Activated CD8-positive, alpha-beta memory T cell treated with anti-CD3 and anti-CD28 coated beads for 36 hours (primary cell): ENCODE measurements at regions not wholly inside any gene's neighbourhood (a gene's known extent, or its start where the extent isn't known, plus 50 kb on each side); places are given as distances from the start of the nearest gene placed in this dataset.

Experiments
- CTCF ChIA-PET: fragments of 350-600 bp; sonication (Branson Sonifier 250); formaldehyde crosslinking; loops from one replicate; lab custom pipeline; 2021; ENCODE audit warnings: antibody characterized with exemption; lab: Charles Lee
- POLR2A ChIA-PET: fragments of 350-600 bp; sonication (Branson Sonifier 250); formaldehyde crosslinking; loops from one replicate; lab custom pipeline; 2021; ENCODE audit warnings: antibody characterized with exemption; lab: Charles Lee

GRCh38 chr2:181376999-181377398 is 80.2 kb upstream of the ITGA4 start:
- ChIA-PET POLR2A (no interaction called here), CTCF (no interaction called here)

- CTCF ChIA-PET, result no interaction called here
- POLR2A ChIA-PET, result no interaction called here
These were observed 78.7 kb upstream of the ITGA4 start for GRCh38 chr2:181378491-181378890.

- ChIA-PET CTCF (no interaction called here), POLR2A (no interaction called here)
These were observed 76.6 kb upstream of the ITGA4 start for GRCh38 chr2:181380581-181380980.

DNA sequence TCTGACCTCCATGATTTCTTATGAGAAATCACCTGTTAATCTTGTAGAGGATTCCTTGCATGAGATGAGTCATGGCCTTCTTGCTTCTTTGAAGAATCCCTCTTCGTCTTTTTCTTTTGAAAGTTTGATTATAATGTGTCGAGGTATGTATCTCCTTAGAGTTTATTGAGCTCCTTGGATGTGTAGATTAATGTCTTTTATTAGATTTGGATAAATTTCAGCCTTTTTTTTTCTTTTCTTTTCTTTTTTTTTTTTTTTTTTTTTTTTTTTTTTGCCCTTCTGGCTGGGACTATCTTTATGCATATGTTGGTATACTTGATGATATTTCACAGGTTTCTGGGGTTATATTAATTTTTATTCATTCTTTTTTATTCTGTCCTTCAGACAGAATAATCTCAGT is 72.3 kb upstream of the ITGA4 start:
- ChIA-PET POLR2A (no interaction called here), CTCF (no interaction called here)

- CTCF ChIA-PET, result no interaction called here
- POLR2A ChIA-PET, result no interaction called here
These were observed 67.7 kb upstream of the ITGA4 start for GRCh38 chr2:181389524-181389923.

- CTCF ChIA-PET, result interaction anchor here (0.7 to 1.0 kb wide), 2 partner anchors 113 to 415 kb away, joined by 3 to 6 read pairs; no protein-coding TSS in a partner anchor
These were observed 63.7 kb upstream of the ITGA4 start for GRCh38 chr2:181393472-181393871.

GRCh38 chr2:181394741-181395437 is 62.3 kb upstream of the ITGA4 start:
- ChIA-PET CTCF (interaction anchor here (1.0 kb wide), 1 partner anchor 63 kb away, joined by 3 read pairs; the partner anchor contains the start of gene ITGA4), POLR2A (interaction anchor here (1.8 kb wide), 1 partner anchor 63 kb away, joined by 5 read pairs; no protein-coding TSS in a partner anchor)

More at GRCh38 chr2:181393472-181393871, 63.7 kb upstream of the ITGA4 start:
- POLR2A ChIA-PET, result interaction anchor here (0.7 to 1.8 kb wide), 2 partner anchors 64 to 244 kb away, joined by 3 to 5 read pairs; no protein-coding TSS in a partner anchor

DNA sequence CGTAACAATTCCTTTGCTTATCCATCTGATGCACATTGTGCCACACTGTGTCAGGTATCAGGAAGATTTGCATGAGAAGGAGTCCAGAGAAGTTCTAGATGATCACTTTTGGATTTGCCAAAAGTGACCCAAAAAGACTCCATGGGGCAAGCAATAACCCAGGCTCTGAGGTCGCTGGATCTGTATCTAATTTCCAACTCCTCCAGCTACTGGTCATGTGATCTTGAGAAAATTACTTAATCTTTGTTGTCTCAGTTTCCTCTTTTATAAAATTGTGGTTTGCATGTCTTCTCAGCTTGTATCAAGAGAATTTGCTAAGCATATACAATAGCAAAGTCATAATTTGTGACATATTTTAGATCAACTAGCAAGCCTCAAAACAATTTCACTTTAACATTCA is 61.3 kb upstream of the ITGA4 start:
- POLR2A ChIA-PET, result no interaction called here
- CTCF ChIA-PET, result interaction anchor here (1.0 kb wide), 1 partner anchor 62 kb away, joined by 3 read pairs; the partner anchor contains the start of gene ITGA4

DNA sequence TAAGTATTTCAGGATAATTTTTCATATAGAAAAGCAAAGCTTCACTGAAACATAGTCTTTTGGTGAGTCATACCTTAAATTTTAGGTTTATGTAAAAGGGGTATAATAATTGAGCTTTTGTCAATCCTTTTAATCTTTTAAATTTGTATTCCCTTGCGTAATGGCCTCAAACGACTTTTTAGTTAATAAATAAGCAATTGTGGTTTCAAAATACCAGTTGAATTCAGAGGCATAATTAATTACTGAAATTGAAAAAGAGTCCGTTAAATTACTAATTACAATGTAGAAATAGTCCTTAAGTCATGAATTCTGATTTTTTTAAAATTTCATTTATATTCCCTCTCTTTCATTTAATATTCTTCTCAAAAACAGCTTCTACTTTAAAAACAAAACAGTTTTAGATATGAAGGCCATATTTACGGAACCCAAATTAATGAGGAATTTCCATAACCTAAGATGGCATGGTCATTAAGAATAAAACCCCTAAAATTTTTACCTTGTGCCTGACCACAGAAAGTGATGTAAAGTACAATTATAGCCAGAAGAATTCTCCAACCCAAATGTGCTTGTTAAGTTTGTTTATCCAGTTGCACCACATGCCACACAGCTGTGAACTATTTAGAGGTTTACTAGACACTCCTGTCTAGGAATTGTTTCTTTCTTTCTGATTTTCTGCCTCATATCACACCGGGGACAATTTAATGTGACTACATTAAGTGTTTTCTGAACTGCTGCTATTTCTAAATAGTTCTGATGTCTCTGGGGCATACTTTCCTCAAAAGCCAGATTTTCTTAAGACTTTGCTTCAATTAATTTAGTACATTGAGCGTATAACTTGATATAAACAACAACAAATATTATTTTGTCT is 60.7 kb upstream of the ITGA4 start:
- CTCF ChIA-PET, result no interaction called here
- POLR2A ChIA-PET, result no interaction called here

DNA sequence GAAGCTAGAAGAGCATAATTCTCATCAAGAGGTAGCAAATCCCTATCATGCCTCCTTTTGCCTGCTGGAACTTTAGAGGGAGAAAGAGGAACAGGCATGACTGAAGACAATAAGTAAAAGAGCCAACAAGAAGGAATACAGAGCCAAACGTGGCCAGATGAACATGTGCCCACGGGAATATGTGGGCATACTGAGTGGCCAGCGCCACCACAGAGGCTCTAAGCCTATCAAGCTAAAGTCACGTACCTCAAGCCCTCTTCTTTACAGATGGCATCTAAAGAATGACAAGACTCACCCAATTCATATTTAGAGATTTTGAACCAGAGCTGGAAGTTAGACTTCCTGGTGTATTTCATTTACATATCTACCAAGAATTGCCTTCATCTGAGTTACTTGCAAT is 59.9 kb upstream of the ITGA4 start:
- ChIA-PET CTCF (no interaction called here), POLR2A (no interaction called here)

GRCh38 chr2:181398000-181398399 is 59.2 kb upstream of the ITGA4 start:
- POLR2A ChIA-PET, result interaction anchor here (0.6 kb wide), 1 partner anchor 19 kb away, joined by 3 read pairs; no protein-coding TSS in a partner anchor
- CTCF ChIA-PET, result no interaction called here

GRCh38 chr2:181399027-181399426 is 58.2 kb upstream of the ITGA4 start:
- ChIA-PET POLR2A (no interaction called here), CTCF (no interaction called here)

GRCh38 chr2:181404472-181404871 is 52.7 kb upstream of the ITGA4 start:
- ChIA-PET CTCF (no interaction called here), POLR2A (no interaction called here)

GRCh38 chr2:181407171-181407570 is 50.0 kb upstream of the ITGA4 start:
- ChIA-PET POLR2A (no interaction called here), CTCF (no interaction called here)
